ENCODE measurements at regions not wholly inside any gene's neighbourhood (a gene's known extent, or its start where the extent isn't known, plus 50 kb on each side); places are given as distances from the start of the nearest gene placed in this dataset.
"Not testable (repeated sequence)": the region's sequence is repeated elsewhere in the genome, so short reads cannot be mapped to it uniquely, and the experiment has no call there.

- DNase-seq: no peak
These were observed 406.4 kb downstream of the HTR1A start for GRCh38 chr5:63555874-63556273.

DNA sequence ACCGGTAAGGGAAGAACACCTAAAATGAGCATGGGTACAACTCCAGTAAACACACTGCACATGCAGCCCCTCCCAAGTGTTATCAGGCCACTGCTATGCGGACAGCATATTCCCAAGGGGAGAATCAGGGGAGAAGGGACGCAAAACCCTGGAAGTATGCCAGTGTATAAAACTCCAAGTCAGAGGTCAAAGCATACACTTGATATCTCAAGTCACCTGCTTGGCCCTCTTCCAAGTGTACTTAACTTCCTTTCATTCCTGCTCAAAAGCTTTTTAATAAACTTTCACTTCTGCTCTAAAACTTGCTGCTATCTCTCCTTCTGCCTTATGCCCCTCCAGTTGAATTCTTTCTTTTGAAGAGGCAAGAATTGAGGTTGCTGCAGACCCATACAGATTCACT, 408.1 kb downstream of the HTR1A start:
- peak; percentile 19 to 30 for DNase-seq

GRCh38 chr5:63553073-63553472, 409.2 kb downstream of the HTR1A start:
- no peak for DNase-seq

DNA sequence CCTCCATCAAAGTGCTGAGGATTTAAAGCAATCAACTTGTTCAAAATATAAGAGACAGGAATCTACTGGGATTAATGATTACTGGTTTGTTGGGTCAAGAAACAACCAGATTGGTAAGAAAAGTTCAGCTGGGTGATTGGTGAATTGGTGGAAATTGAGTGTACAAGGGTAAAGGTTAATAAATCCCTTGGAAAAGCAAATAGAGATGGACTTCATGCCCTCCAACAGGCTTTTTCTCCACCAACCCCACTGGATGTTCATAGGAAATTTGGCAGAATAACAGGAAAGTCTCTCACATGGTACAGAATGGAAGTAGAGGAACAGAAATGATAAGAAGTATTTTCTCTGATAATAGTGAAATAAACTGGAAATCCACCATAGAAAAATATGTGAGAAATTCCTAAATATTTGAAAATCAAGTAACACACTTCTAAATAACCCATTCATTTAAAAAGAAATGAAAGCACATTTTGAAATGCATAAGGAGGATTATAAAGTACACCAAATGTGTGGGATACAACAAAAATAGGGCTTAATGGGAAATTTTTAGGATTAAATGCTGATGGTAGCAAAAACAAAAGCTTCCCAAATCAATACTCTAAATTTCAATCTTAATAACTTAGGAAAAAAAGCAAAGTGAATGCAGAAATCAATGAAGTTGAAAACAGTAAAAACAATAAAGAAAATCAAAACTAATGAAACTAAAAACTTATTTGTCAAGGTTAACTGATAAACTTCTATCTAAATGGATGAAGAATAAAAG, 426.2 kb downstream of the HTR1A start:
- DNase-seq: no peak

DNA sequence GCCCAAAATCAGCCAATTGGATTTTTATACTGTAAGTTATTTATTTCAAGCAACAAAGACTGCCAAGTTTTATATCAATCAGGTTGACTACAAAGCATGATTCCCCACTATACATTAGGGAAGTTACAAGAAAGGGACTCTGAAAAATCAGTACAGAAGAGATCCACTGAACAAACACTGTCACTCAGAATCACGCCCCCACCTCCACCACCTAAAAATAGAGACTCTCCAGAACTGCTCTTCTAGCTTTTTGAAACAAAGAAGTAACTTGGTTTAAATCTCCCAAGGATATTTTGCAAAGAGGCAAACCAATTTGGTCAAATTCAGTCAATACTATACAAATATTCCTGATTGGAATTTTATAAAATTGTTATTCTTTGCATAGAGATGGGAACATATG, 438.0 kb downstream of the HTR1A start:
- no peak for DNase-seq

- DNase-seq: no peak
These were observed 446.2 kb downstream of the HTR1A start for GRCh38 chr5:63516006-63516405.

DNA sequence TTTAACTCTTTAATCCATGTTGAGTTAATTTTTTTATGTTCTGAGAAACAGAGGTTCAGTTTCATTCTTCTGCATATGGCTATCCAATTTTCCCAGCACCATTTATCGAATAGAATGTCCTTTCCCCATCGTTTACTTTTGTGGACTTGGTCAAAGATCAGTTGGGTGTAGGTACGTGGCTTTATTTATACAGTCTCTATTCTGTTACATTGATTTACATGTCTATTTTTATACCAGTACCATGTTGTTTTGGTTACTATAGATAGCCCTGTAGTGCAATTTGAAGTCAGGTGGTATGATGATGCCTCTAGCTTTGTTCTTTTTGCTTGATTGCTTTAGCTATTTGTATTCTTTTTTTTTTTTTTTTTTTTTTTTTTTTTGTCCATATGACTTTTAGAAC, 462.0 kb downstream of the HTR1A start:
- no peak for DNase-seq

DNA sequence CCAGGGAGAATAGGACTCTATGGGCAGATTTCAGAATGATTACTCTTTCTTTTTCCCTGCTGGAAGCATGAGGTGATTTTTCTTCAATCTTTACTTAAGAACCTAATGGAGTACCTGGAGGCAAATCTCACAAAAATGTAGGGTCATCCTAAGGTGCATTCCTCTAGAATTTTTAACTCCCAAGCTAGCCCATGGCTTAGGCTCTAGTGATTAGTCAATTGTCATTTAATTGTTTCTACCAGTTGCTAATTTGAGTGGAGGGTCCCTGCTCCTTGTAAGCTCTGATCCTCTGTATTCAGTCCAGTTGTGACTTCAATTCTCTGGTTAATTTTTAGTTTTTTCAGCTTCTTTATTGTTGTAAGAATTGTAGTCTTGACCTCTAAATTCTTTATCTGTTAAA, 467.0 kb downstream of the HTR1A start:
- DNase-seq: no peak

GRCh38 chr5:63483338-63483737, 478.9 kb downstream of the HTR1A start:
- no peak for DNase-seq

- no peak for DNase-seq
These were observed 488.8 kb downstream of the HTR1A start for GRCh38 chr5:63473335-63473967.

DNA sequence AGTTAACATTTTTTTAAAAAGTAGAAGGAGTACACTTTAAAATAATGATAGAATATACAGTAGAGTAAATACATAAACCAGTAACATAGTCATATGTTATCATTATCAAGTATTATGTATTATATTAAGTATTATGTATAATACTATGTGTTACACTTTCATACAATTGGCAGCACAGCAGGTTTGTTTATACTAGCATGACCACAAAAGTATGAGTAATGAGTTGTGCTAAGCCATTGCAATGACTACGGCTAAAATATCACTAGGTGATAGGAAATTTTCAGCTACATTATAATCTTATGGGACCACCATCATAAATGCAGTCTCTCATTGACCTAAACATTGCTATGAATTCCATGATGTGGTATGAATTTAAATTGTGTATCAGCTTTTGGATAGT, 506.0 kb downstream of the HTR1A start:
- no peak for DNase-seq

GRCh38 chr5:63451188-63451587, 511.1 kb downstream of the HTR1A start:
- DNase-seq: no peak

DNA sequence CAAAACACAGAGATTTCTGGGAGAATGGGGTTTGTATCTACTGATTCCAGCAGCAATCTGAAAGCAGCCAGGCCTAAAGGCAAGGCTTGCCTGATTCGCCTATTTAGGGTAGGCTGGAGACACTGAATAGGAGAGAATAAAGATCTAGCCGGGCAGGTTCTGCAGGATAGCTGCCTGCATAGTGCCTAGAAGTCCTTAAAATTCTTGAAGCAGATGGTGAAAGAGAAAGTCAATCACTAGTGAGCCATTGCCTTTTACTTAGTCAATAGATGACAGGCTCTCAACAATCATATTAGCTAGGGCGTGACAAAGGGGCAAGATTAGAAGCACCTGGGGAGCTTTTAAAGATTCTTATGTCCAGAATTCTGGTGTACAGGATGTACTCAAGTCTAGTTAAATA, 522.7 kb downstream of the HTR1A start:
- no peak for DNase-seq

DNA sequence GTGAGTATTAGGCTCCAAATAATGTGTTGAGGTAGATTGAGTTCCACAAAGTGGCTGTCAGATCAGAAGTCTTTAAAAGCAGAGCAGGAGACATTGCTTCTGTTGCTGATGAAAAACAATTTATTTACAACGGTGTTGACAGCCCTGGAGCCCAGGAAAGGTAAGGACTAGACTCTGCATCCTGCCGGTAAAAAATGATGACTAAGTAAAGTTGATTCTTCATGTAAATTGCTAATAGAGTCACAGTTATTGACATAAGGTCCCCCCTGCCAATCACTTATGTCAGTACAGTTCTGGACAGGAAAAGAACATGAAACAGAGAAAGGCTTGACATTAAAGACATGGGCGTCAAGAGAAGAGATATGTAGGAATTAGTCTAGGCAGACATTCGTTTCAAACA, 552.5 kb downstream of the HTR1A start:
- DNase-seq: no peak

DNA sequence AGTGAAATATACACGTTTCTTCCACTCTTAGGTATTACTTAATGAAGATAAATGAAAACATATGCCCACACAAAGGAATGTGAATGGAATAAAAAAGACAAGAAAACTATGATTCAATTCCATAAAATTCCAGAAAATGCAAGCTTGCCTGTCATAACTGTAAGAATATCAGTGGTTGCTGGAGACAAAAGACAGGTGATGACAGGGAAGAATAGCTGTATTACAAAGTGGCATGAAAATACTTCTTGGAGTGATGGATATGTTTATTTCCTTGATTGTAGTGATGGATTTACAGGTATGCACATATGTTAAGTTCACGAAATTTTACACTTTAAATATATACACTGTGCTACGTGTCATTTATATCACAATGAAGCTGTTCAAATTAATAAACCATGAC, 553.3 kb downstream of the HTR1A start:
- DNase-seq: no peak

- peak in 1 of 2 donors; percentile 37 for DNase-seq
These were observed 560.7 kb downstream of the HTR1A start for GRCh38 chr5:63401436-63402046.

DNA sequence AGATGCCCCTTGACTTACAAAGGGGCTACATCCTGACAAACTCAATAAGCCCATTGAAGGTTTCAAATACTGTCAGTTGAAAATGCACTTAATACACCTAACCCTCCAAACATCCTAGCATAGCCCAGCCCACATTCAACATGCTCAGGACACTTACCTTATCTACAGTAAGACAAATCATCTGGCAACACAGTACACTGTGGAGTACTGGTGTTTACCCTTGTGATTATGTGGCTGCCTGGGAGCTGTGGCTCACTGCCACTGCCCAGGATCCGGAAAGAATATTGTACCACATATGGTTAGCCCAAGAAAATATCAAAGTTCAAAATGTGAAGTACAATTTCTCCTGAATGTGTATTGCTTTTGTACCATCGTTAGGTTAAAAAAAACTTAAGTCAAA, 562.2 kb downstream of the HTR1A start:
- DNase-seq: no peak

DNA sequence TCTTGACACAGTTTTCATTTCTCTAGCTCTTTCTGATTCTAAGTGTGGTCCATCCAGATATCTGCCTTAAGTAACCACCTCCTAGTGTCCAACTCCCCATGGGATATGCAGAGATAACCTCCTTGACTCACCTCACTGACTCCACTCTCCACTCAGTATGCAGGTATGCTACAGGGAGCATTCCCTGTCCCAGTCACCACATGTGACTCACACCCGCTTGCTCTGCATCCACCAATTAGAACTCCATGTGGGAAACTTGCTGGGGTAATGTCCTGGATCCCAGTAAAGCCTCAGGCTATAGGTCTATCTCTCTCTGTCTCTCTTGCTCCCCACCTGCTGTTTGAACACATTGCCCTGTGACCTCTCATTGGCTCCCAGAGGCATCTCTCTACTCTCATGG, 563.9 kb downstream of the HTR1A start:
- no peak for DNase-seq

GRCh38 chr5:63388188-63388587, 574.1 kb downstream of the HTR1A start:
- not testable (repeated sequence) for DNase-seq

DNA sequence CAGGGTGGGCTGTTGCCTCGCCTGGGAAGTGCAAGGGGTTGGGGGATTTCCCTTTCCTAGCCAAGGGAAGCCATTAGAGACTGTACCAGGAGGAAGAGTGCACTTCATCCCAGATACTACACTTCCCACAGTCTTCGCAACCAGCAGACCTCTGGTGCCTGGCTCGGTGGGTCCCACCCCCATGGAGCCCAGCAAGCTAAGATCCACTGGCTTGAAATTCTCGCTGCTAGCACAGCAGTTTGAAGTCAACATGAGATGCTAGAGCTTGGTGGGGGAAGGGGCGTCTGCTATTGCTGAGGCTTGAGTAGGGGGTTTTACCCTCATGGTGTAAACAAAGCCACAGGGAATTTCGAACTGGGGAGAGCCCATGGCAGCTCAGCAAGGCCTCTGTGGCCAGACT, 586.4 kb downstream of the HTR1A start:
- no peak for DNase-seq

GRCh38 chr5:63374085-63374484, 588.2 kb downstream of the HTR1A start:
- no peak for DNase-seq

GRCh38 chr5:63351164-63351563, 611.1 kb downstream of the HTR1A start:
- DNase-seq: no peak

DNA sequence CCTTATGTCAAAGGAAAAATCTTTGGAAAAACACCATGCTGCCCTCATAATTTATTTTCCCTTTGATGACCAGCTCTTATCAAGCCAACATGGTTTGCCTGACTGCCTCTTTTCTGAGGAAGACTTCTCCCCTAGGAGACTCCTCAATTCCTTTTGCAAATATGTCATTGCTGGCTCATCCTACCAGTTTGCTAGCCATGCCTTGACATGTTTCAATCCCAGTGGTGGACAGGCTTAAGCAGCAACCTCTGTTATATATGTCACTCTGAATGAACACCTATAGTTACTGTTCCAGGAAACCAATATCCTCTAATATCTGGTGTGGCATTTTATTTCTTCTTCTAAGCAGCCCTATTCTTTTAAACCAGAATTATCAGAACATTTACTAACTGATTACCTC, 615.8 kb downstream of the HTR1A start:
- no peak for DNase-seq

Measured in right lung (tissue), 2 donors.